GM06990 (cell line): ENCODE measurements at regions not wholly inside any gene's neighbourhood (a gene's known extent, or its start where the extent isn't known, plus 50 kb on each side); places are given as distances from the start of the nearest gene placed in this dataset.

Experiments
- DNase-seq: peaks from one replicate; pipeline ENCODE4 v3.0.0-alpha.2; 2011; ENCODE audit not compliant: insufficient read length; ENCODE audit errors: extremely low read depth
- H3K27me3 ChIP-seq: replicated peaks from 2 replicates; pipeline ENCODE4 v1.6.0; 2011; ENCODE audit warnings: low read length; ENCODE audit not compliant: control insufficient read depth, insufficient read depth
- H3K36me3 ChIP-seq: 2 replicates; pipeline ENCODE4 v1.5.1; 2011; ENCODE audit warnings: low read length; ENCODE audit not compliant: control insufficient read depth, insufficient read depth
- H3K4me3 ChIP-seq: replicated peaks from 2 replicates; pipeline ENCODE4 v1.5.1; 2011; ENCODE audit warnings: low read depth, mild to moderate bottlenecking, control low read depth, low read length
- CTCF ChIP-seq: IDR thresholded peaks from 2 replicates; pipeline ENCODE4 v1.5.1; 2011; ENCODE audit warnings: low read length, control low read depth, mild to moderate bottlenecking, inconsistent platforms; ENCODE audit not compliant: insufficient read depth, poor library complexity, severe bottlenecking

DNA sequence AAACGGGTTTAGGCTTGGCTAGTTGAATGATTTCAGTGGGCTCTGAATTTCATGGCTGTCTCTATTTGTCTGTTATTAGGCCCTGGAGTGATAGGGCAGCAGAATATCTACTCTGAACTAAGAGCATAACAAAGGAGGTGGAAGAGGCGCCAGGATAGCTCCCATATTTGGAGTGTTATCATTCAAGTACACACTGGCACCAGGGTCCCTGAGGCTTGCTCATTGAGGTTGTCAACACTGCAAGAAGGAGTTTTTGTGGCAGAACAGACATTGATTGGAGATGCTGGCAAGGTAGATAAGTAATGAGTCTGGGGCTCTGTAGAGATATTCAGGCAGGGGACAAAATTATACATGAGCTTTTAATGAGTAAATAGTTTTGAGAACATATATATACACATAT, 1748.4 kb downstream of the MRPL39 start:
- TF ChIP-seq CTCF = no peak
- no peak for DNase-seq
- no peaks in the 10 kb centered on the region for H3K36me3 ChIP-seq
- H3K27me3 ChIP-seq = no peaks in the 10 kb centered on the region
- no peak overlapping the region for H3K4me3 ChIP-seq

GRCh38 chr21:23853796-23854379, 1753.4 kb downstream of the MRPL39 start:
- Histone ChIP-seq H3K27me3 (no peaks in the 10 kb centered on the region), H3K36me3 (no peaks in the 10 kb centered on the region), H3K4me3 (no peak overlapping the region)
- DNase-seq = no peak
- no peak for TF ChIP-seq CTCF

GRCh38 chr21:23837564-23837963, 1769.7 kb downstream of the MRPL39 start:
- Histone ChIP-seq H3K36me3 (no peaks in the 10 kb centered on the region), H3K27me3 (no peaks in the 10 kb centered on the region), H3K4me3 (no peak overlapping the region)
- no peak for TF ChIP-seq CTCF
- no peak for DNase-seq

GRCh38 chr21:23822760-23823159, 1784.5 kb downstream of the MRPL39 start:
- no peak for TF ChIP-seq CTCF
- Histone ChIP-seq H3K4me3 (no peak overlapping the region), H3K27me3 (no peaks in the 10 kb centered on the region), H3K36me3 (no peaks in the 10 kb centered on the region)
- DNase-seq = no peak

DNA sequence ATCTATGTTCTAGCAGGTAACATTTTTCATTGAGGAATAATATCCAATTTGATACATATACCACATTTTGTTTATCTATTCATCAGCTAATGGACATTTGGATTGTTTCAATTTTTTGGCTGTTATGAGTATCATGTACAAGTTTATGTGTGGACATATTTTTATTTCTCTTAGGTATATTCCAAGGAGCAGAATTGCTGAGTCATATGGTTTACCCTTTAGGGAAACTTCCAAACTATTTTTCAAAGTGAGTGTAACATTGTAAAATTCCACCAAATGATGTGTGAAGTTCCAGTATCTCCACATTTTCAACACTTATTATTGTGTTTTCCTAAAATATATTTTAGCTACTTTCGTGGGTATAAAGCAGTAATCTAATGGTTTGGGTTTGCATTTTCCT, 1789.9 kb downstream of the MRPL39 start:
- no peak for DNase-seq
- no peaks in the 10 kb centered on the region for H3K27me3 ChIP-seq
- no peak overlapping the region for H3K4me3 ChIP-seq
- H3K36me3 ChIP-seq = no peaks in the 10 kb centered on the region
- no peak for TF ChIP-seq CTCF

DNA sequence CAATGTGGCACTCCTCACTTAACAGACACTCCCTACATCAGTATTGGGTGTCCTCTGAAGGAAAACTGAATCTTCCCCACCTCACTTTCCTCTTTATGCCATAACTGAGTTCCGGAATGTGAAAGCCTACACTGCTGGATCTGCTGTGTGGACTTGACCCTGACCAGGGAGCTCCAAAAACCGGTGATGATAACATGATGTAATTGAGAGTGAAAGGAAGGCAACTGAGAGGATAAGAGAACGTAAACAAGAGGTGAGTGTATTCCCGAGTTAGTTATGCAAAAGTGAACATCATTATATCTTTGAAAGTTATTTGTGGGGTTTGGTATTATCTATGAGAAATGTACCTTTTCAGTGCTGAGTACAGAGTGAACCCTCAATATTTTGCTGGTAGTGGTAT, 1794.8 kb downstream of the MRPL39 start:
- TF ChIP-seq CTCF = no peak
- Histone ChIP-seq H3K27me3 (no peaks in the 10 kb centered on the region), H3K36me3 (no peaks in the 10 kb centered on the region), H3K4me3 (no peak overlapping the region)
- no peak for DNase-seq
